SK-N-SH treated with all-trans-retinoic acid at 6 μM for 48 hours (cell line): ENCODE measurements at regions not wholly inside any gene's neighbourhood (a gene's known extent, or its start where the extent isn't known, plus 50 kb on each side); places are given as distances from the start of the nearest gene placed in this dataset.

Experiments
- ATAC-seq: fragments of 200-7000 bp; cut with Tn5 transposase; 3 replicates; pipeline ENCODE4 v1.9.1; 2020; ENCODE audit warnings: mild to moderate bottlenecking, moderate library complexity
- ARNTL ChIP-seq: fragments of 450-650 bp; formaldehyde crosslinking; IDR thresholded peaks from 2 replicates; pipeline ENCODE4 v1.5.0; 2020; ENCODE audit warnings: low read depth, mild to moderate bottlenecking, moderate library complexity, borderline replicate concordance
- BACH2 ChIP-seq: fragments of 250-450 bp; sonication (Bioruptor Pico); IDR thresholded peaks from 2 replicates; pipeline ENCODE4 v1.9.0; 2021; ENCODE audit warnings: mild to moderate bottlenecking, borderline replicate concordance
- CSDC2 ChIP-seq: fragments of 250-450 bp; sonication (Bioruptor Pico); IDR thresholded peaks from 2 replicates; pipeline ENCODE4 v1.5.0; 2020; ENCODE audit warnings: mild to moderate bottlenecking, moderate library complexity
- ESRRG ChIP-seq: fragments of 250-450 bp; sonication (Bioruptor Pico); IDR thresholded peaks from 2 replicates; pipeline ENCODE4 v1.6.1; 2021; ENCODE audit warnings: mild to moderate bottlenecking
- GLIS3 ChIP-seq: fragments of 250-450 bp; sonication (Bioruptor Pico); IDR thresholded peaks from 2 replicates; pipeline ENCODE4 v1.5.0; 2020; ENCODE audit warnings: mild to moderate bottlenecking, moderate library complexity
- ISL1 ChIP-seq: fragments of 250-450 bp; sonication (Bioruptor Pico); IDR thresholded peaks from 2 replicates; pipeline ENCODE4 v2.1.2; 2022; ENCODE audit warnings: mild to moderate bottlenecking, moderate library complexity
- OSR1 ChIP-seq: fragments of 250-450 bp; sonication (Bioruptor Pico); IDR thresholded peaks from 2 replicates; pipeline ENCODE4 v1.8.0; 2022; ENCODE audit warnings: moderate library complexity, mild to moderate bottlenecking, inconsistent platforms
- PPARA ChIP-seq: fragments of 250-450 bp; sonication (Bioruptor Pico); IDR thresholded peaks from 2 replicates; pipeline ENCODE4 v1.5.0; 2020; ENCODE audit warnings: mild to moderate bottlenecking, borderline replicate concordance
- RARB ChIP-seq: fragments of 250-450 bp; sonication (Bioruptor Pico); IDR thresholded peaks from 2 replicates; pipeline ENCODE4 v1.8.0; 2021; ENCODE audit warnings: mild to moderate bottlenecking, moderate library complexity
- SNAI2 ChIP-seq: fragments of 250-450 bp; sonication (Bioruptor Pico); IDR thresholded peaks from 2 replicates; pipeline ENCODE4 v1.5.0; 2020; ENCODE audit warnings: mild to moderate bottlenecking, moderate library complexity
- TCF4 ChIP-seq: fragments of 250-450 bp; sonication (Bioruptor Pico); IDR thresholded peaks from 2 replicates; pipeline ENCODE4 v1.8.0; 2021; ENCODE audit warnings: mild to moderate bottlenecking, moderate library complexity, borderline replicate concordance
- ZC3H10 ChIP-seq: fragments of 250-450 bp; sonication (Bioruptor Pico); IDR thresholded peaks from 2 replicates; pipeline ENCODE4 v1.5.1; 2021; ENCODE audit warnings: mild to moderate bottlenecking, moderate library complexity
- ZFP3 ChIP-seq: fragments of 250-450 bp; sonication (Bioruptor Pico); IDR thresholded peaks from 2 replicates; pipeline ENCODE4 v1.5.0; 2020; ENCODE audit warnings: mild to moderate bottlenecking, moderate library complexity
- ZFP30 ChIP-seq: fragments of 450-650 bp; formaldehyde crosslinking; IDR thresholded peaks from 2 replicates; pipeline ENCODE4 v1.5.0; 2022; ENCODE audit warnings: mild to moderate bottlenecking, moderate library complexity
- ZNF565 ChIP-seq: fragments of 450-650 bp; formaldehyde crosslinking; conservative IDR thresholded peaks from 2 replicates; pipeline ENCODE4 v1.5.0; 2020; ENCODE audit warnings: low read depth, mild to moderate bottlenecking, moderate library complexity
- ZNF70 ChIP-seq: fragments of 450-650 bp; formaldehyde crosslinking; IDR thresholded peaks from 2 replicates; pipeline ENCODE4 v1.5.0; 2020; ENCODE audit warnings: mild to moderate bottlenecking, moderate library complexity
- TF ChIP-seq, protein P1 (sequence below): fragments of 250-450 bp; sonication (Bioruptor Pico); IDR thresholded peaks from 2 replicates; pipeline ENCODE4 v1.8.0; 2021; ENCODE audit warnings: low read depth, mild to moderate bottlenecking, moderate library complexity, borderline replicate concordance
- TF ChIP-seq, protein P2 (sequence below): fragments of 250-450 bp; sonication (Bioruptor Pico); IDR thresholded peaks from 2 replicates; pipeline ENCODE4 v1.8.0; 2020; ENCODE audit warnings: mild to moderate bottlenecking, moderate library complexity, borderline replicate concordance
- TF ChIP-seq, protein P3 (sequence below): fragments of 250-450 bp; sonication (Bioruptor Pico); IDR thresholded peaks from 2 replicates; pipeline ENCODE4 v1.5.1; 2020; ENCODE audit warnings: low read depth, mild to moderate bottlenecking, moderate library complexity
- TF ChIP-seq, protein P4 (sequence below): fragments of 250-450 bp; sonication (Bioruptor Pico); IDR thresholded peaks from 2 replicates; pipeline ENCODE4 v1.5.0; 2020; ENCODE audit warnings: mild to moderate bottlenecking, moderate library complexity
- TF ChIP-seq, protein P5 (sequence below): fragments of 250-450 bp; sonication (Bioruptor Pico); IDR thresholded peaks from 2 replicates; pipeline ENCODE4 v1.5.1; 2021; ENCODE audit warnings: mild to moderate bottlenecking, moderate library complexity

DNA sequence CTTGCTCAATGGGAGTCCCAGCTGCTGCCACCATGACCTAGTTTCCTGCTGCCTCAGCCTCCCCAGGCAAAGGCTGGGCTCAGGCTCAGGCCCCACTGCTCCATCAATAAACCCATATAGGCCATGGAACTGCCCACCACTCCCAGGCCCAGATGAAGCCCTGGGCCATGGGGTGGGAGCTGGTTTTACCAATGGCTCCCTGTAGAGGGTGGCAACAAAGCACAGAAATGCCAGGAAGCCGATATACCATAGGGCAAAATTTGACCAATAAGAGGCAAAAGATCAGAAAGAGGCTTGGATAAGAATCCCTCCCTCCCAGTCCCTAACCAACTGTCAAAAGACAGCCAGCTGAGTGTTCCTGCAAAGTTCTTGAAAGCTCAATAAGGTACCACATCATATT lies 101.8 kb upstream of the DOCK1 start:
- TF ChIP-seq, protein P1, sequence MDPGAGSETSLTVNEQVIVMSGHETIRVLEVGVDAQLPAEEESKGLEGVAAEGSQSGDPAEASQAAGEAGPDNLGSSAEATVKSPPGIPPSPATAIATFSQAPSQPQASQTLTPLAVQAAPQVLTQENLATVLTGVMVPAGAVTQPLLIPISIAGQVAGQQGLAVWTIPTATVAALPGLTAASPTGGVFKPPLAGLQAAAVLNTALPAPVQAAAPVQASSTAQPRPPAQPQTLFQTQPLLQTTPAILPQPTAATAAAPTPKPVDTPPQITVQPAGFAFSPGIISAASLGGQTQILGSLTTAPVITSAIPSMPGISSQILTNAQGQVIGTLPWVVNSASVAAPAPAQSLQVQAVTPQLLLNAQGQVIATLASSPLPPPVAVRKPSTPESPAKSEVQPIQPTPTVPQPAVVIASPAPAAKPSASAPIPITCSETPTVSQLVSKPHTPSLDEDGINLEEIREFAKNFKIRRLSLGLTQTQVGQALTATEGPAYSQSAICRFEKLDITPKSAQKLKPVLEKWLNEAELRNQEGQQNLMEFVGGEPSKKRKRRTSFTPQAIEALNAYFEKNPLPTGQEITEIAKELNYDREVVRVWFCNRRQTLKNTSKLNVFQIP, result no peak
- TF ChIP-seq ZC3H10 (CRISPR knock-in tag), result no peak
- TF ChIP-seq RARB, result no peak
- no peak for TF ChIP-seq SNAI2 (CRISPR knock-in tag)
- TF ChIP-seq GLIS3, result no peak
- no peak for TF ChIP-seq ESRRG (CRISPR knock-in tag)
- TF ChIP-seq ZFP3 (CRISPR knock-in tag), result no peak
- TF ChIP-seq ZFP30, result no peak
- TF ChIP-seq PPARA (CRISPR knock-in tag), result no peak
- TF ChIP-seq ZNF565, result no peak
- TF ChIP-seq, protein P2, sequence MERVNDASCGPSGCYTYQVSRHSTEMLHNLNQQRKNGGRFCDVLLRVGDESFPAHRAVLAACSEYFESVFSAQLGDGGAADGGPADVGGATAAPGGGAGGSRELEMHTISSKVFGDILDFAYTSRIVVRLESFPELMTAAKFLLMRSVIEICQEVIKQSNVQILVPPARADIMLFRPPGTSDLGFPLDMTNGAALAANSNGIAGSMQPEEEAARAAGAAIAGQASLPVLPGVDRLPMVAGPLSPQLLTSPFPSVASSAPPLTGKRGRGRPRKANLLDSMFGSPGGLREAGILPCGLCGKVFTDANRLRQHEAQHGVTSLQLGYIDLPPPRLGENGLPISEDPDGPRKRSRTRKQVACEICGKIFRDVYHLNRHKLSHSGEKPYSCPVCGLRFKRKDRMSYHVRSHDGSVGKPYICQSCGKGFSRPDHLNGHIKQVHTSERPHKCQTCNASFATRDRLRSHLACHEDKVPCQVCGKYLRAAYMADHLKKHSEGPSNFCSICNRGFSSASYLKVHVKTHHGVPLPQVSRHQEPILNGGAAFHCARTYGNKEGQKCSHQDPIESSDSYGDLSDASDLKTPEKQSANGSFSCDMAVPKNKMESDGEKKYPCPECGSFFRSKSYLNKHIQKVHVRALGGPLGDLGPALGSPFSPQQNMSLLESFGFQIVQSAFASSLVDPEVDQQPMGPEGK (CRISPR knock-in tag), result no peak
- TF ChIP-seq, protein P3, sequence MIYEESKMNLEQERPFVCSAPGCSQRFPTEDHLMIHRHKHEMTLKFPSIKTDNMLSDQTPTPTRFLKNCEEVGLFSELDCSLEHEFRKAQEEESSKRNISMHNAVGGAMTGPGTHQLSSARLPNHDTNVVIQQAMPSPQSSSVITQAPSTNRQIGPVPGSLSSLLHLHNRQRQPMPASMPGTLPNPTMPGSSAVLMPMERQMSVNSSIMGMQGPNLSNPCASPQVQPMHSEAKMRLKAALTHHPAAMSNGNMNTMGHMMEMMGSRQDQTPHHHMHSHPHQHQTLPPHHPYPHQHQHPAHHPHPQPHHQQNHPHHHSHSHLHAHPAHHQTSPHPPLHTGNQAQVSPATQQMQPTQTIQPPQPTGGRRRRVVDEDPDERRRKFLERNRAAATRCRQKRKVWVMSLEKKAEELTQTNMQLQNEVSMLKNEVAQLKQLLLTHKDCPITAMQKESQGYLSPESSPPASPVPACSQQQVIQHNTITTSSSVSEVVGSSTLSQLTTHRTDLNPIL (CRISPR knock-in tag), result no peak
- TF ChIP-seq BACH2 (CRISPR knock-in tag), result no peak
- TF ChIP-seq ZNF70 (CRISPR knock-in tag), result no peak
- TF ChIP-seq, all 23 proteins: peak for 0
- no peak for ATAC-seq

DNA sequence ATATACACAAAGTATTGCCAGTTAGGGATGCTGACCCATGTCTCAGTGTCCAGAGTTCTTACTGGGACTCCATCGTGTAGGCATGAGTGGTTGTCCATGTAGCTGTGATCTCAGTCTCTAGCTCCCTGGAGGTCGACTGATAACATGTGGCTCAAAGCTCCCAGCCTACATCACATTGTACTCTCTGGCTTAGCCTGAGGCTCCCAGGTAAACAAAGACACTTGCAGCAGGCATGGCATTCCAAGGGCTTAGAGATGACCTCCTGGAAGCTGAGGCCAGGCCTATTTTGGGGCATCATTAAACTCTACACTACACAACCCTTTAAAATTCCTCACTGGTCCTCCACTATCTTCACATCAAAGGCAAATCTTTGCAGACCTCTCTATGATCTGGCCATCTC lies 100.8 kb upstream of the DOCK1 start:
- no peak for ATAC-seq
- TF ChIP-seq ZNF70 (CRISPR knock-in tag) (no peak), ZC3H10 (CRISPR knock-in tag) (no peak), TCF4 (CRISPR knock-in tag) (no peak)
- TF ChIP-seq, protein P4, sequence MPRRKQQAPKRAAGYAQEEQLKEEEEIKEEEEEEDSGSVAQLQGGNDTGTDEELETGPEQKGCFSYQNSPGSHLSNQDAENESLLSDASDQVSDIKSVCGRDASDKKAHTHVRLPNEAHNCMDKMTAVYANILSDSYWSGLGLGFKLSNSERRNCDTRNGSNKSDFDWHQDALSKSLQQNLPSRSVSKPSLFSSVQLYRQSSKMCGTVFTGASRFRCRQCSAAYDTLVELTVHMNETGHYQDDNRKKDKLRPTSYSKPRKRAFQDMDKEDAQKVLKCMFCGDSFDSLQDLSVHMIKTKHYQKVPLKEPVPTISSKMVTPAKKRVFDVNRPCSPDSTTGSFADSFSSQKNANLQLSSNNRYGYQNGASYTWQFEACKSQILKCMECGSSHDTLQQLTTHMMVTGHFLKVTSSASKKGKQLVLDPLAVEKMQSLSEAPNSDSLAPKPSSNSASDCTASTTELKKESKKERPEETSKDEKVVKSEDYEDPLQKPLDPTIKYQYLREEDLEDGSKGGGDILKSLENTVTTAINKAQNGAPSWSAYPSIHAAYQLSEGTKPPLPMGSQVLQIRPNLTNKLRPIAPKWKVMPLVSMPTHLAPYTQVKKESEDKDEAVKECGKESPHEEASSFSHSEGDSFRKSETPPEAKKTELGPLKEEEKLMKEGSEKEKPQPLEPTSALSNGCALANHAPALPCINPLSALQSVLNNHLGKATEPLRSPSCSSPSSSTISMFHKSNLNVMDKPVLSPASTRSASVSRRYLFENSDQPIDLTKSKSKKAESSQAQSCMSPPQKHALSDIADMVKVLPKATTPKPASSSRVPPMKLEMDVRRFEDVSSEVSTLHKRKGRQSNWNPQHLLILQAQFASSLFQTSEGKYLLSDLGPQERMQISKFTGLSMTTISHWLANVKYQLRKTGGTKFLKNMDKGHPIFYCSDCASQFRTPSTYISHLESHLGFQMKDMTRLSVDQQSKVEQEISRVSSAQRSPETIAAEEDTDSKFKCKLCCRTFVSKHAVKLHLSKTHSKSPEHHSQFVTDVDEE, result no peak

DNA sequence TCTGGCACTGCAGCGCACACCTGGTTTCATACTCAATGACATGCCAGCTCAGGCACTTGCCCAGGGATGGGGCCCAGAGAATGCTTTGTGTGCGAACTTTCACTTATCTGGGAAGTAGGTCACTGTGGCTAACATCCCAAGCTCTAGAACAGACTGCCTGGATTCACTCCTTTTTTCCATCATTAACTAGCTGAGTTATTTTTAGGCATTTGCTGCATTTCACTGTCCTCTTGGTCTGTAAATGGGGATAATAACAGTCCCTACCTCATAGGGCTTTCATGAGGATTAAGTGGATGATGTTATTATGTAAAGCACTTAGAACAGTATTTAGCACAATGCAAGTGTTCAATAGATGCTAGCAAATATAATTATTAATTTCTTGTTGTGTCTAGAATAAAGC lies 98.7 kb upstream of the DOCK1 start:
- TF ChIP-seq ZC3H10 (CRISPR knock-in tag) (no peak), ZFP30 (no peak), CSDC2 (no peak), ISL1 (CRISPR knock-in tag) (no peak), GLIS3 (no peak), TCF4 (CRISPR knock-in tag) (no peak)
- TF ChIP-seq, protein P2 (CRISPR knock-in tag), result no peak
- ATAC-seq, result no peak

DNA sequence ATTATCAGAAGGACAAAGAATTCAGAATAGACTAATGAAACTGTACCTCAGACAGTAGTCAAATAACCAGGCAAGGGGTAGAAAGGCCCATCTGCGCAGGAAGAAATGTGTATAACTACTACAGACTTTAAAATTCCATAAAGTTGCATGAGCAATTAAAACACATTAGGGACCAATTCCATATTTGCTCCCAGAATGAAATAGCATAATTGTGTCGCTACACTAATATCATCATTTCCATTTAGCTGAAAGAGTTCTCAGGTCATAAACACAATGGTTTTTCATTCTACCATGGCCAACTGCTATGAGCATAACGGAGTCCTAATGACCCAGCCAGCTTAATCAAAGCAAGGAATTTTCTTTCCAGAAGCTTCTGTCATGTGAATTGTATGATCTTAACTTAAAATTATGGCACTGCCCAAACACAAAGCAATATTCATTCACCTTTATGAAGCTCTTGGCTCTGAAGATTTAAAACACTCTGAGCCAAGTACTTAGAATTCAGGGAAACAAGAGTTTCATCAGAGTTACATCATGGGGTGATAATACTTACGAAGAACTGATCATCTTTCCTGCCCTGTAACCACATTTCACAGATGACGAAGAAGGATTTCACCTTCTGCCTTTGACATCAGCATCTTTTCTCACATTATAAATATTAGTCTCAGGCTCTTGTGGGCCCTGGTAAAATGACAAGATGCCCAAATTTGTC lies 98.1 kb upstream of the DOCK1 start:
- no peak for ATAC-seq
- no peak for TF ChIP-seq CSDC2
- TF ChIP-seq ISL1 (CRISPR knock-in tag), result no peak
- TF ChIP-seq, protein P2 (CRISPR knock-in tag), result no peak
- no peak for TF ChIP-seq ZNF565
- TF ChIP-seq TCF4 (CRISPR knock-in tag), result no peak
- TF ChIP-seq, protein P5, sequence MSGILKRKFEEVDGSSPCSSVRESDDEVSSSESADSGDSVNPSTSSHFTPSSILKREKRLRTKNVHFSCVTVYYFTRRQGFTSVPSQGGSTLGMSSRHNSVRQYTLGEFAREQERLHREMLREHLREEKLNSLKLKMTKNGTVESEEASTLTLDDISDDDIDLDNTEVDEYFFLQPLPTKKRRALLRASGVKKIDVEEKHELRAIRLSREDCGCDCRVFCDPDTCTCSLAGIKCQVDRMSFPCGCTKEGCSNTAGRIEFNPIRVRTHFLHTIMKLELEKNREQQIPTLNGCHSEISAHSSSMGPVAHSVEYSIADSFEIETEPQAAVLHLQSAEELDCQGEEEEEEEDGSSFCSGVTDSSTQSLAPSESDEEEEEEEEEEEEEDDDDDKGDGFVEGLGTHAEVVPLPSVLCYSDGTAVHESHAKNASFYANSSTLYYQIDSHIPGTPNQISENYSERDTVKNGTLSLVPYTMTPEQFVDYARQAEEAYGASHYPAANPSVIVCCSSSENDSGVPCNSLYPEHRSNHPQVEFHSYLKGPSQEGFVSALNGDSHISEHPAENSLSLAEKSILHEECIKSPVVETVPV, result no peak
- TF ChIP-seq GLIS3, result no peak
- TF ChIP-seq, protein P3 (CRISPR knock-in tag), result no peak
- no peak for TF ChIP-seq ARNTL (CRISPR knock-in tag)
- TF ChIP-seq OSR1, result no peak
- no peak for TF ChIP-seq ZC3H10 (CRISPR knock-in tag)
- TF ChIP-seq ESRRG (CRISPR knock-in tag), result no peak
